GM23338 (cell line): ENCODE measurements at regions not wholly inside any gene's neighbourhood (a gene's known extent, or its start where the extent isn't known, plus 50 kb on each side); places are given as distances from the start of the nearest gene placed in this dataset.
"Not testable (repeated sequence)": the region's sequence is repeated elsewhere in the genome, so short reads cannot be mapped to it uniquely, and the experiment has no call there.

Source experiments
- CREB1 ChIP-seq: fragments of 250-450 bp; sonication (Bioruptor Pico); IDR thresholded peaks from 2 replicates; pipeline ENCODE4 v1.5.0; 2020; ENCODE audit warnings: low read depth, mild to moderate bottlenecking, moderate library complexity
- EZH2 ChIP-seq: fragments of 200-600 bp; sonication (generic); IDR thresholded peaks from one replicate; pipeline ENCODE4 v1.8.0; 2017; ENCODE audit warnings: antibody characterized with exemption, mild to moderate bottlenecking, low read depth; ENCODE audit not compliant: unreplicated experiment
- EZH2phosphoT487 ChIP-seq: fragments of 200-600 bp; sonication (generic); IDR thresholded peaks from one replicate; pipeline ENCODE4 v1.8.1; 2018; ENCODE audit warnings: antibody characterized with exemption; ENCODE audit not compliant: unreplicated experiment
- POLR2AphosphoS5 ChIP-seq: IDR thresholded peaks from 2 replicates; pipeline ENCODE4 v1.6.1; 2016; ENCODE audit warnings: antibody characterized with exemption, low read depth
- ZNF331 ChIP-seq: fragments of 250-450 bp; sonication (Bioruptor Pico); IDR thresholded peaks from 2 replicates; pipeline ENCODE4 v1.5.0; 2020; ENCODE audit warnings: low read depth, mild to moderate bottlenecking, moderate library complexity
- TF ChIP-seq, protein P1 (sequence below), 2 experiments: fragments of 200-600 bp in 1 of 2; sonication (generic) in 1 of 2; conservative IDR thresholded peaks; 2 replicates each; pipeline versions ENCODE4 v1.5.1 to v1.6.1; 2016 to 2017; ENCODE audit warnings: antibody characterized with exemption in 2 of 2, low read depth in 2 of 2, mild to moderate bottlenecking in 2 of 2, moderate library complexity in 1 of 2
- TF ChIP-seq, protein P2 (sequence below): IDR thresholded peaks from one replicate; pipeline ENCODE4 v1.6.1; 2018; ENCODE audit warnings: antibody characterized with exemption; ENCODE audit not compliant: unreplicated experiment
- TF ChIP-seq, protein P3 (sequence below): IDR thresholded peaks from 2 replicates; pipeline ENCODE4 v1.6.1; 2016; ENCODE audit warnings: antibody characterized with exemption

DNA sequence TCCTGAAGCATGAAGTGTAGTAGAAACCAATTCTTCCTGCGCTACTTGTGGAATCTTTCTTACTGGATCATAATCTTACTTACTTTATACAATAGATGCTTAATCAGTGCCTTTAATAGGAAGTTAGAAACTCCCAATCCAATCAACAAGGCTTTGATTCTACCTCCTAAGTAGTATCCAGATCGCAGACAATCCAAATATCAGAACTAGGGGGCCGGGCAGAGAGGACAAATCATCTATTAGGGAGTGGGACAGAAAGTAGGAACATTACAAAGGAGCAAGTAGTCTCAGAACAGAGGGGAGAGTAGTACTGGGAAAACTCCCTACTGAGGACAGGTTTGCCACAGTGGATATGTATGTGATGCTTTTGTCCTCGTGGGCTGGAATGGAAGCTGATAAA lies 2901.1 kb upstream of the OR11H1 start:
- TF ChIP-seq, protein P1, sequence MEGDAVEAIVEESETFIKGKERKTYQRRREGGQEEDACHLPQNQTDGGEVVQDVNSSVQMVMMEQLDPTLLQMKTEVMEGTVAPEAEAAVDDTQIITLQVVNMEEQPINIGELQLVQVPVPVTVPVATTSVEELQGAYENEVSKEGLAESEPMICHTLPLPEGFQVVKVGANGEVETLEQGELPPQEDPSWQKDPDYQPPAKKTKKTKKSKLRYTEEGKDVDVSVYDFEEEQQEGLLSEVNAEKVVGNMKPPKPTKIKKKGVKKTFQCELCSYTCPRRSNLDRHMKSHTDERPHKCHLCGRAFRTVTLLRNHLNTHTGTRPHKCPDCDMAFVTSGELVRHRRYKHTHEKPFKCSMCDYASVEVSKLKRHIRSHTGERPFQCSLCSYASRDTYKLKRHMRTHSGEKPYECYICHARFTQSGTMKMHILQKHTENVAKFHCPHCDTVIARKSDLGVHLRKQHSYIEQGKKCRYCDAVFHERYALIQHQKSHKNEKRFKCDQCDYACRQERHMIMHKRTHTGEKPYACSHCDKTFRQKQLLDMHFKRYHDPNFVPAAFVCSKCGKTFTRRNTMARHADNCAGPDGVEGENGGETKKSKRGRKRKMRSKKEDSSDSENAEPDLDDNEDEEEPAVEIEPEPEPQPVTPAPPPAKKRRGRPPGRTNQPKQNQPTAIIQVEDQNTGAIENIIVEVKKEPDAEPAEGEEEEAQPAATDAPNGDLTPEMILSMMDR (conservative IDR thresholded peaks at IDR 0.05; ENCODE audit: low read depth in 2 of 2): not testable (repeated sequence)
- not testable (repeated sequence) for TF ChIP-seq EZH2; CREB1; POLR2AphosphoS5; ZNF331 (CRISPR knock-in tag); EZH2phosphoT487
- TF ChIP-seq, protein P2, sequence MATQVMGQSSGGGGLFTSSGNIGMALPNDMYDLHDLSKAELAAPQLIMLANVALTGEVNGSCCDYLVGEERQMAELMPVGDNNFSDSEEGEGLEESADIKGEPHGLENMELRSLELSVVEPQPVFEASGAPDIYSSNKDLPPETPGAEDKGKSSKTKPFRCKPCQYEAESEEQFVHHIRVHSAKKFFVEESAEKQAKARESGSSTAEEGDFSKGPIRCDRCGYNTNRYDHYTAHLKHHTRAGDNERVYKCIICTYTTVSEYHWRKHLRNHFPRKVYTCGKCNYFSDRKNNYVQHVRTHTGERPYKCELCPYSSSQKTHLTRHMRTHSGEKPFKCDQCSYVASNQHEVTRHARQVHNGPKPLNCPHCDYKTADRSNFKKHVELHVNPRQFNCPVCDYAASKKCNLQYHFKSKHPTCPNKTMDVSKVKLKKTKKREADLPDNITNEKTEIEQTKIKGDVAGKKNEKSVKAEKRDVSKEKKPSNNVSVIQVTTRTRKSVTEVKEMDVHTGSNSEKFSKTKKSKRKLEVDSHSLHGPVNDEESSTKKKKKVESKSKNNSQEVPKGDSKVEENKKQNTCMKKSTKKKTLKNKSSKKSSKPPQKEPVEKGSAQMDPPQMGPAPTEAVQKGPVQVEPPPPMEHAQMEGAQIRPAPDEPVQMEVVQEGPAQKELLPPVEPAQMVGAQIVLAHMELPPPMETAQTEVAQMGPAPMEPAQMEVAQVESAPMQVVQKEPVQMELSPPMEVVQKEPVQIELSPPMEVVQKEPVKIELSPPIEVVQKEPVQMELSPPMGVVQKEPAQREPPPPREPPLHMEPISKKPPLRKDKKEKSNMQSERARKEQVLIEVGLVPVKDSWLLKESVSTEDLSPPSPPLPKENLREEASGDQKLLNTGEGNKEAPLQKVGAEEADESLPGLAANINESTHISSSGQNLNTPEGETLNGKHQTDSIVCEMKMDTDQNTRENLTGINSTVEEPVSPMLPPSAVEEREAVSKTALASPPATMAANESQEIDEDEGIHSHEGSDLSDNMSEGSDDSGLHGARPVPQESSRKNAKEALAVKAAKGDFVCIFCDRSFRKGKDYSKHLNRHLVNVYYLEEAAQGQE: not testable (repeated sequence)
- TF ChIP-seq, protein P3, sequence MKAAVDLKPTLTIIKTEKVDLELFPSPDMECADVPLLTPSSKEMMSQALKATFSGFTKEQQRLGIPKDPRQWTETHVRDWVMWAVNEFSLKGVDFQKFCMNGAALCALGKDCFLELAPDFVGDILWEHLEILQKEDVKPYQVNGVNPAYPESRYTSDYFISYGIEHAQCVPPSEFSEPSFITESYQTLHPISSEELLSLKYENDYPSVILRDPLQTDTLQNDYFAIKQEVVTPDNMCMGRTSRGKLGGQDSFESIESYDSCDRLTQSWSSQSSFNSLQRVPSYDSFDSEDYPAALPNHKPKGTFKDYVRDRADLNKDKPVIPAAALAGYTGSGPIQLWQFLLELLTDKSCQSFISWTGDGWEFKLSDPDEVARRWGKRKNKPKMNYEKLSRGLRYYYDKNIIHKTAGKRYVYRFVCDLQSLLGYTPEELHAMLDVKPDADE: not testable (repeated sequence)
